ENCODE measurements at regions not wholly inside any gene's neighbourhood (a gene's known extent, or its start where the extent isn't known, plus 50 kb on each side); places are given as distances from the start of the nearest gene placed in this dataset.

DNA sequence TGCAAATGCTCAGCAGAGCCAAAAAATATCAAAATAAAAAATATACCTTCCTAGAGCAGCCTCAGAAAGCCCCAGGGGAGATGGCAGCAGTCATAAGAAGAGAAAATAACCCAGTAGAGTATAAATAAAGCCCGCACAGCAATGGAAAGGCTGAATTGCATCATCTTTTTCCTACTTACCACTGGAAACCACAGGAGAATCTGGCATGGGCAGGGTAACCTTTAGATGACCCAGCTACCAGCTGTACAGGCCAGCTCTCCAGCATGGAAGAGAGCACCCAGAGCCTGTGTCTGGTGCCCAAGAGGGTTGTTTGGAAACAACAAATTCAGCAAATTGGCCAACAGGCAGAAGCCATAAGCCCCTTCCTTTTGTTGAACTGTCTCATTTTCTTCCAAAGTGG, 253.1 kb downstream of the OMA1 start:
- TF ChIP-seq CTCF (conservative IDR thresholded peaks at IDR 0.05; ENCODE audit: low read depth, low read length) (no peak), EZH2 (IDR thresholded peaks at IDR 0.05; ENCODE audit: low read length, unreplicated experiment) (no peak)

Measured in PC-3 (cell line).